Prostate gland (tissue), 2 donors: ENCODE measurements at regions not wholly inside any gene's neighbourhood (a gene's known extent, or its start where the extent isn't known, plus 50 kb on each side); places are given as distances from the start of the nearest gene placed in this dataset.

Source experiments
- DNase-seq: peaks from one replicate; pipeline ENCODE4 v3.0.0-alpha.2; 2019; ENCODE audit warnings: low spot score
- H3K27ac ChIP-seq, 2 donors: fragments of 200-600 bp; sonication (generic); 2 replicates each; pipeline ENCODE4 v1.5.1; 2017 to 2019
- H3K27me3 ChIP-seq: fragments of 200-600 bp; sonication (generic); replicated peaks from 2 replicates; pipeline ENCODE4 v1.5.1; 2019; ENCODE audit not compliant: insufficient read depth
- H3K36me3 ChIP-seq, 2 donors: fragments of 200-600 bp; sonication (generic); 1 replicate in 1 of 2; 2 replicates in 1 of 2; pipeline versions ENCODE4 v1.5.1 to v1.8.1; 2017 to 2019
- H3K4me1 ChIP-seq: fragments of 200-600 bp; sonication (generic); replicated peaks from 2 replicates; pipeline ENCODE4 v1.5.1; 2019
- H3K4me3 ChIP-seq, 2 donors: fragments of 200-600 bp; sonication (generic); 2 replicates each; pipeline ENCODE4 v1.5.1; 2017 to 2019
- H3K9me3 ChIP-seq: fragments of 200-600 bp; sonication (generic); 2 replicates; pipeline ENCODE4 v1.5.1; 2017
- CTCF ChIP-seq, 4 experiments: fragments of 200-600 bp in 2 of 4; fragments of 450-650 bp in 2 of 4; sonication (generic) in 2 of 4; IDR thresholded peaks; 1 replicate in 3 of 4; 2 replicates in 1 of 4; pipeline ENCODE4 v1.5.1; 2016 to 2019; ENCODE audit warnings: antibody characterized with exemption in 4 of 4, mild to moderate bottlenecking in 2 of 4, moderate library complexity in 2 of 4
- POLR2A ChIP-seq: fragments of 450-650 bp; IDR thresholded peaks from one replicate; pipeline ENCODE4 v1.6.1; 2016; ENCODE audit warnings: antibody characterized with exemption, mild to moderate bottlenecking
- POLR2AphosphoS5 ChIP-seq: sonication (generic); formaldehyde crosslinking; IDR thresholded peaks from one replicate; pipeline ENCODE4 v1.6.1; 2017; ENCODE audit warnings: antibody characterized with exemption
- WGBS: methylation state at CpG from one replicate; pipeline ENCODE4 v1.1.5; 2018; 5-methylcytosine and 5-hydroxymethylcytosine counted together
- intact Hi-C: fragments of 100-400 bp; cut with DNase I; formaldehyde crosslinking; loops from one replicate; pipeline ENCODE4 v1.14.2; 2022

- DNase-seq: no peak
- intact Hi-C loops: no loop called here
- no peaks in the 10 kb centered on the region for H3K36me3 ChIP-seq
- 75% methylated on average over 6 of the region's 6 CpGs for WGBS
- H3K4me3 ChIP-seq: no peak overlapping the region
- no peak for TF ChIP-seq CTCF (IDR thresholded peaks at IDR 0.05)
- TF ChIP-seq POLR2AphosphoS5: no peak
- H3K4me1 ChIP-seq: no peaks in the 10 kb centered on the region
- H3K27ac ChIP-seq: no peak overlapping the region
- H3K27me3 ChIP-seq: no peaks in the 10 kb centered on the region
- H3K9me3 ChIP-seq: no peaks in the 10 kb centered on the region
These were observed 64.7 kb upstream of the BTC start for GRCh38 chr4:74858921-74859562.

GRCh38 chr4:74855879-74856278, 61.6 kb upstream of the BTC start:
- Histone ChIP-seq H3K27me3 (no peaks in the 10 kb centered on the region), H3K9me3 (no peaks in the 10 kb centered on the region), H3K4me3 (no peak overlapping the region), H3K4me1 (no peaks in the 10 kb centered on the region), H3K27ac (no peak overlapping the region), H3K36me3 (no peaks in the 10 kb centered on the region)
- intact Hi-C loops: no loop called here
- no peak for TF ChIP-seq POLR2A
- no peak for TF ChIP-seq CTCF (IDR thresholded peaks at IDR 0.05)
- no peak for TF ChIP-seq POLR2AphosphoS5
- no peak for DNase-seq
- 74% methylated on average over 2 of the region's 2 CpGs for WGBS

- intact Hi-C loops: no loop called here
- 97% methylated on average over 4 of the region's 4 CpGs for WGBS
- no peak for DNase-seq
- Histone ChIP-seq H3K27me3 (no peaks in the 10 kb centered on the region), H3K4me1 (no peaks in the 10 kb centered on the region), H3K27ac (no peak overlapping the region), H3K9me3 (no peaks in the 10 kb centered on the region), H3K4me3 (no peak overlapping the region), H3K36me3 (no peaks in the 10 kb centered on the region)
- TF ChIP-seq POLR2A: no peak
- TF ChIP-seq POLR2AphosphoS5: no peak
These were observed 54.5 kb upstream of the BTC start for GRCh38 chr4:74848774-74849173.

- Histone ChIP-seq H3K27ac (no peak overlapping the region), H3K9me3 (no peaks in the 10 kb centered on the region), H3K36me3 (no peaks in the 10 kb centered on the region), H3K4me3 (no peak overlapping the region), H3K27me3 (no peaks in the 10 kb centered on the region), H3K4me1 (no peaks in the 10 kb centered on the region)
- intact Hi-C loops: no loop called here
- WGBS: 97% methylated on average over 1 of the region's 1 CpG
- TF ChIP-seq CTCF (IDR thresholded peaks at IDR 0.05): no peak
- TF ChIP-seq POLR2AphosphoS5: no peak
- no peak for TF ChIP-seq POLR2A
- DNase-seq: no peak
These were observed 51.5 kb upstream of the BTC start for GRCh38 chr4:74845834-74846233.
